Muscle of arm (tissue), 1 donor: ENCODE measurements at regions not wholly inside any gene's neighbourhood (a gene's known extent, or its start where the extent isn't known, plus 50 kb on each side); places are given as distances from the start of the nearest gene placed in this dataset.
"Not testable (repeated sequence)": the region's sequence is repeated elsewhere in the genome, so short reads cannot be mapped to it uniquely, and the experiment has no call there.

Source experiments
- DNase-seq: peaks from one replicate; pipeline ENCODE4 v3.0.0-alpha.2; 2013

DNA sequence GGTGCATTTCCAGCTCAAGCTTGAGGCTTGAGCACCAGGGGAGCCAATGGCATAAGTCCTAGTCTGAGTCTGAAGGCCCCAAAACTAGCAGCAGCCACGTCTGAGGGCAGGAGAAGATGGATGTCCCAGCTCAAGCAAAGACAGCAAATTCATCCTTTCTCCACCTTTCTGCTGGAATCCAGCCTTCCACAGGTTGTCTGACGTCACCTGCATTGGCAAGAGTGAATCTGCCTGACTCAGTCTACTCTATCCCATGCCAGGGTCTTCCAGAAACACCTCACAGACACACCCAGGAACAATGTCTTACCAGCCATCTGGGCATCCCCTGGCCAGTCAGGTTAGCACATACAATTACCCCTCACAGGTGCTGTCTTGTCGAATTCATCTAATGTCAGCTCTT, 76.2 kb upstream of the SOX11 start:
- DNase-seq: no peak

DNA sequence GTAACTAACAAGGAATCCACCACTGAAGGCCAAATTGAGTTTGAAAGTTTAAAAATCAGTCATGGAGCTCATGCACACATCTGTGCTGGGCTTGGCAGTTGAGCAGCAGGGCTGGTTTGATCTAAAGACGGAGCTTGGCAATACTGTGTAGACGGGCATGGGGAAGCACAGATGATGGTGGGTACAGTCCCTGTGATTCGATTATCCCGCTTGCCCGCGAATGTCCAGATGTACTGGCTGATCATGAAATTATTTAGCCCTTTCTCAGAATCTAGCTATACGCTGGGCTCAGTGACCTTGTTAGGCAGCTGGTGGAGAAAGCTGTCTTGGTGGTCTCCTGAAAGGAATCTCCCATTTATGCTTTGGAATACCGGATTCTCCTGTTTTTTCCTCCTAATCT, 74.8 kb upstream of the SOX11 start:
- no peak for DNase-seq

DNA sequence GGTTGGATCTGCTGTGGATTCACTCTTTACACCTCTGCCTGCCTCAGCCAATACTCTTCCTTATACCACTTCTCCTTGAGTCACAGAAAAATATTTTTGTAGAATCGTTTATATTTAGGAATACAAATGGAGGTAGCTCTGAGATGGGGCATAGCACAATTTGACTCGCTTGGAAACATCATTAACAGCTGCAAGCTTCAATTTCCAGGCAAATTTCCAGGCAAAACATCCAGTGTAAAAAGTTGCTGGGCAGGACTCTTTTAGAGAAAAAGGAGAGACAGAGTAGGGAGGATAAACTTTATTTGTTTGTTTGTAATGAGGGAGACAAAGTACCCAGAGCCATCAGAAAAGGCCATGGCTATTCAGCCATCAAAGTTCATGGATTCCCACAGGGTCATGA, 74.4 kb upstream of the SOX11 start:
- peak; percentile 34 for DNase-seq

DNA sequence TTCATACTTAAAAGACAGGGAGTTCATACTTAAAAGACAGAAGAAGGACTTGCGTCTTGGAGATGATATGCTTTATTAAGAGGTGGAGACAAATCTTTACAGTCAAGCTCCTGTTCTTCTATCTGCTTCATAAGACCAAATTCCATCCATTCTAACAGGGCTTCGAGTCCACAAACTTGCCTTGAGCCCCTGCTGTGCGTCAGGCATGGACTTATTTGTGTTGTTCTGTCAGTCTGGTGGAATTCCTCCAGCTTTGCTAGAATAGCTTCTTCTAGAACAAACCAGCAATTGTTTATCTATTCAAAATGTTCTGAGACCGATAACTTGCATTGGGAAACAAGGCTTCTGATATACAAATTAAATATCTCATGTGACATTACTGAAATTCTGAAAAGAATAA, 73.9 kb upstream of the SOX11 start:
- no peak for DNase-seq

DNA sequence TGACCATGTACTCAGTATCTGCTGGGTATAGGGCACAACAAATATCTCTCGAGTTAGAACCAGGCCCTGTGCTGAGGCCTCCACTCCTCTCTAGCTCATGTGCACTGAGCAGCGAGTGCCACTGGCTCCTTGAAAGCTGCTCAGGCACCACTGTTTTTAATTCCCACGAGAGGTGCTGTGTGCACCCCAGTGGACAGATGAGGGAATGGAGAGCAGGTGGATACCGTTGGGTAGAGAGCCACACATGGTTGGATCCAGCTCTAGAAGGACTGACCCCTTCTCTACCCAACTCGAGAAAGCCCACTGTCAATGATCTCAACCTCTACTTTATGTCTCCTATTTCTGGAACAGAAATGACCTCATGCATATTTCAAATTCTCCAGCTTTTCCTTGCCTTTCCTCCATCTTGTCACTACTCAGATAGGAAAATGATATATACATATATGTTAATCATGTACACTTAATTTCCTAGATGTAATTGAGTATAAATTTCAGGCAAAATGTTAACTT, 66.6 kb upstream of the SOX11 start:
- DNase-seq: not testable (repeated sequence)

DNA sequence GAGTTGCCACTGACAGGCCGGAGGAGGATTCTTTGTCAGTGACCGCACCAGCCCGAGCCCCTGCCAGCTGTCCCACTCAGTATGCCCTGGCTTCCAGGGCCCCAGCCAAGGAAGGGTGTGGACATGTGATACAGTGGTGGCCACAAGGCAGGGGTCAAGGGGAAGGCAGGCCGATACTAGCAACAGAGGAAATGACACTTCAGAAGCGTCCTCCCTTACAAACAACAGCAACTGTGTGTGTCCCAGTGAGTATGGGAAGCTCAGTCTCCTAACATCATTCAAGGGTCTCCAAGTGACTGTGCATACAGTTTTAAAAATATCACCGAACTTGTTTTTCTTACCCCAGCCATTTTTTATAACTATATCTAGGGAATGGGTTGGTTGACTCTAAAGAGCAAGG, 63.7 kb upstream of the SOX11 start:
- not testable (repeated sequence) for DNase-seq

DNA sequence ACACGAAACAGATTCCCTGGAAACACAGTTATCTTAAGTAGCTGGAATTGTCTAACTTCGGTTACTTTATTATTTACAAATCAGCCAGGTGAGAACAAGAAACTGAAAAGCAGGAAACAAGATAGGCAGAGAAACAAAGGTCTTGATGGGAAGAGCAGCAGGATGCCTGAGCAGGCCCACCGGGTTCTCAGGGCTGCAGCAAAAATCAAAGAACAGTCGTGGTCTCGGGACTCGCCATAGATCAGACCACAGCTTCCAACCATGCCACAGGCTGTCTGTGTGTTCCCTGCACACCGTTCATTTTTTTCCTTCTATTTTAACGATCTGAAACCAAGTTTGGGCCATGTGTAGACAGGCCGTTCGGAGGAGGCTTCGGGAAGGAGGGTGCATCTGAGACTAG, 62.7 kb upstream of the SOX11 start:
- not testable (repeated sequence) for DNase-seq

DNA sequence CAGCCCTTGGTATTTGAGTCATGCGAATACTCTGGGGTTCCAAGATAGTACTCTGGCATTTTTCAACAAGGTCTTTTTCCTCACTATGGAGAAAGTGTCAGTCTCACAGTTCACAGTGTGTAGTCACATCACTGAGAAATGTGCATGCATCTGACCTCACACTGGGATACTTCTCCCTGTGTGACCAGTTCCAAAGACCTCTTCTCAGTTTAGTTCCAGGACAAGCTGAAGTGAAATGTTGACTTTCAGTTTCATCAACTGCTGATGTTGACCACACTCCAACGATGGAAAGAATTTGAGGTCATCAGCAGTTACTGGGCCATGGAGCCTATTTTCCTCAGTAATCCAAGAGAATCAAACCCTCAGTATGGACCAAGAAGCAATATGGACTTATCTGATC, 55.1 kb upstream of the SOX11 start:
- not testable (repeated sequence) for DNase-seq
